ENCODE measurements at regions not wholly inside any gene's neighbourhood (a gene's known extent, or its start where the extent isn't known, plus 50 kb on each side); places are given as distances from the start of the nearest gene placed in this dataset.
"Not testable (repeated sequence)": the region's sequence is repeated elsewhere in the genome, so short reads cannot be mapped to it uniquely, and the experiment has no call there.

GRCh38 chr10:9097206-9097990 is 1042.9 kb downstream of the GATA3 start:
- DNase-seq (ENCODE audit: low spot score), result peak; percentile 14

GRCh38 chr10:9097991-9098306 is 1043.5 kb downstream of the GATA3 start:
- DNase-seq (ENCODE audit: low spot score), result no peak

GRCh38 chr10:9102026-9102425 is 1047.5 kb downstream of the GATA3 start:
- DNase-seq (ENCODE audit: low spot score), result no peak

- no peak for DNase-seq (ENCODE audit: low spot score)
Observed at GRCh38 chr10:9103301-9103700, 1048.8 kb downstream of the GATA3 start.

GRCh38 chr10:9111976-9112375 is 1057.5 kb downstream of the GATA3 start:
- peak; percentile 3 for DNase-seq (ENCODE audit: low spot score)

GRCh38 chr10:9126728-9127127 is 1072.2 kb downstream of the GATA3 start:
- DNase-seq (ENCODE audit: low spot score), result no peak

- DNase-seq (ENCODE audit: low spot score), result no peak
Observed at GRCh38 chr10:9137368-9137767, 1082.9 kb downstream of the GATA3 start.

- not testable (repeated sequence) for DNase-seq (ENCODE audit: low spot score)
Observed at GRCh38 chr10:9138829-9139228, 1084.3 kb downstream of the GATA3 start.

GRCh38 chr10:9140373-9140772 is 1085.9 kb downstream of the GATA3 start:
- DNase-seq (ENCODE audit: low spot score), result peak; percentile 5

- DNase-seq (ENCODE audit: low spot score), result no peak
Observed at GRCh38 chr10:9147475-9147874, 1093.0 kb downstream of the GATA3 start.

- no peak for DNase-seq (ENCODE audit: low spot score)
Observed at GRCh38 chr10:9149134-9149533, 1094.6 kb downstream of the GATA3 start.

GRCh38 chr10:9153057-9153456 is 1098.6 kb downstream of the GATA3 start:
- not testable (repeated sequence) for DNase-seq (ENCODE audit: low spot score)

- no peak for DNase-seq (ENCODE audit: low spot score)
Observed at GRCh38 chr10:9157656-9158055, 1103.2 kb downstream of the GATA3 start.

GRCh38 chr10:9158675-9159074 is 1104.2 kb downstream of the GATA3 start:
- no peak for DNase-seq (ENCODE audit: low spot score)

GRCh38 chr10:9160275-9160674 is 1105.8 kb downstream of the GATA3 start:
- no peak for DNase-seq (ENCODE audit: low spot score)

- DNase-seq (ENCODE audit: low spot score), result no peak
Observed at GRCh38 chr10:9163699-9164098, 1109.2 kb downstream of the GATA3 start.

- DNase-seq (ENCODE audit: low spot score), result no peak
Observed at GRCh38 chr10:9166770-9167169, 1112.3 kb downstream of the GATA3 start.

GRCh38 chr10:9172276-9172675 is 1117.8 kb downstream of the GATA3 start:
- no peak for DNase-seq (ENCODE audit: low spot score)

- DNase-seq (ENCODE audit: low spot score), result no peak
Observed at GRCh38 chr10:9175200-9175599, 1120.7 kb downstream of the GATA3 start.

GRCh38 chr10:9183197-9183880 is 1128.9 kb downstream of the GATA3 start:
- DNase-seq (ENCODE audit: low spot score), result not testable (repeated sequence)

GRCh38 chr10:9188022-9188810 is 1133.7 kb downstream of the GATA3 start:
- DNase-seq (ENCODE audit: low spot score), result no peak

- no peak for DNase-seq (ENCODE audit: low spot score)
Observed at GRCh38 chr10:9189448-9189847, 1135.0 kb downstream of the GATA3 start.

GRCh38 chr10:9193120-9193519 is 1138.6 kb downstream of the GATA3 start:
- DNase-seq (ENCODE audit: low spot score), result no peak
